ENCODE measurements at regions not wholly inside any gene's neighbourhood (a gene's known extent, or its start where the extent isn't known, plus 50 kb on each side); places are given as distances from the start of the nearest gene placed in this dataset.

DNA sequence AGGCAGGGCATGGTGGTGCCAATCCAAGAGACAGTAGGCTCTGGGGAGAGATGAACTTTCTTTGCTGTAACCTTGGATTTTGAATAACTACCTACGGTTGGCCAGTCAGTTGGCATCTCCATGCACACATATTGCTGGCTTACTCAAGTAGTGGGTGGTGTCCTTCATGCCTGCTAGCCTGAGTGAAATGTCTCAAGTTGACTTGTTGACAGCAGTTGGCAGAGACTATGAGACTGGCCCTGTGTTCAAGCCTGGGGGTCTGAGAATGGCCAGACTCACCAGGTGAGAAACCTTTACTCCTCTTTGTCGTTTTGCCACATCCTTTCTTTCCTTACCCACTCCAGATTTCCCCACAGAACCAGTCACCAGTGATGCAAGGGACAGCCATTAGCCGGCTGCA is 173.3 kb downstream of the MID1IP1 start:
- TF ChIP-seq, protein P1, sequence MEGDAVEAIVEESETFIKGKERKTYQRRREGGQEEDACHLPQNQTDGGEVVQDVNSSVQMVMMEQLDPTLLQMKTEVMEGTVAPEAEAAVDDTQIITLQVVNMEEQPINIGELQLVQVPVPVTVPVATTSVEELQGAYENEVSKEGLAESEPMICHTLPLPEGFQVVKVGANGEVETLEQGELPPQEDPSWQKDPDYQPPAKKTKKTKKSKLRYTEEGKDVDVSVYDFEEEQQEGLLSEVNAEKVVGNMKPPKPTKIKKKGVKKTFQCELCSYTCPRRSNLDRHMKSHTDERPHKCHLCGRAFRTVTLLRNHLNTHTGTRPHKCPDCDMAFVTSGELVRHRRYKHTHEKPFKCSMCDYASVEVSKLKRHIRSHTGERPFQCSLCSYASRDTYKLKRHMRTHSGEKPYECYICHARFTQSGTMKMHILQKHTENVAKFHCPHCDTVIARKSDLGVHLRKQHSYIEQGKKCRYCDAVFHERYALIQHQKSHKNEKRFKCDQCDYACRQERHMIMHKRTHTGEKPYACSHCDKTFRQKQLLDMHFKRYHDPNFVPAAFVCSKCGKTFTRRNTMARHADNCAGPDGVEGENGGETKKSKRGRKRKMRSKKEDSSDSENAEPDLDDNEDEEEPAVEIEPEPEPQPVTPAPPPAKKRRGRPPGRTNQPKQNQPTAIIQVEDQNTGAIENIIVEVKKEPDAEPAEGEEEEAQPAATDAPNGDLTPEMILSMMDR (IDR thresholded peaks at IDR 0.05; ENCODE audit: extremely low read depth, missing control alignments), result no peak
- DNase-seq (ENCODE audit: low spot score), result no peak

DNA sequence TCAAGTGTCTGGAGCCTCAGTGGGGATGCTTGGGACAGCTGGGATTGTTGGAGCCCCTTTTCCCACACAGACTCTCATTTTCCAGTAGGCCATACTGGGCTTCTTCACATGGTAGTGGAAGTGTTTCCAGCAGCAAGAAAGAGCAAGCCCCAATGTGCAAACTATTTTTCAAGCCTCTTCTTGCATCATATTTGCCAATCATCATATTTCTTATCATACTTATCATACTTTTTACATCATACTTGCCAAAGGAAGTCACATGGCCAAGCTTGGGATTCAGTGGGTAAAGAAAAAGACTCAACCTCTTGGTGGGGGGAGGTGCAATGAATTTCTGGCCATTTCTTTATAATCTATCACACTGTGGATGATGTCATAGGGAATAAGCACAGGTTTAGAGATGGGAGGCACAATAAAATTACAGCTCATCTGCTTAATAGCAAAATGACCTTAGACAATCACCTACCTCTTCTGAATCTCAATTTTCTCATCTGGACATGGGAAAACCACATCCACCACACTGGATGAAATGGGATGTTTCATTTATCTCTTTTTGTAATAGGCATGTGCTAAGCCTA is 174.2 kb downstream of the MID1IP1 start:
- TF ChIP-seq, protein P1 (IDR thresholded peaks at IDR 0.05; ENCODE audit: extremely low read depth, missing control alignments), result no peak
- no peak for DNase-seq (ENCODE audit: low spot score)

DNA sequence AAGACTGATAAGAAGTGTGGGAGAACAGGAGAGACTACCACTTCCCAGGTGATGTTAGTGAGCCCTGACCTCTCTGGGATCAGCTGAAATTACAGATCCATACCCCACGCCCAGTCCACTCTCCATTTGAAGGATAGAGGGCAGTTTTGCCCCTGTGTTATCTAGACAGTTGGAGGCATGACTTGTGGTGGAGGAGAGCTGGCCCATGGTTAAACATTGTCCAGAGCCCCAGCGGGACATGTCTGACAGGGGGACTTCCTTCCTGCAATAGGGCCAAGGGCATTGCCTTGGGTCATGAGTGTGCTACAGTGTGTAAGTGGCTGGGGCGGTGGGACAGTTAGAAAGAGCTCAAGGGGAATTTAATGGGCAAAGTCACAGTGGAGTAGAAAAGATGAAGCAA is 181.1 kb downstream of the MID1IP1 start:
- no peak for DNase-seq (ENCODE audit: low spot score)
- TF ChIP-seq, protein P1 (IDR thresholded peaks at IDR 0.05; ENCODE audit: extremely low read depth, missing control alignments), result no peak

DNA sequence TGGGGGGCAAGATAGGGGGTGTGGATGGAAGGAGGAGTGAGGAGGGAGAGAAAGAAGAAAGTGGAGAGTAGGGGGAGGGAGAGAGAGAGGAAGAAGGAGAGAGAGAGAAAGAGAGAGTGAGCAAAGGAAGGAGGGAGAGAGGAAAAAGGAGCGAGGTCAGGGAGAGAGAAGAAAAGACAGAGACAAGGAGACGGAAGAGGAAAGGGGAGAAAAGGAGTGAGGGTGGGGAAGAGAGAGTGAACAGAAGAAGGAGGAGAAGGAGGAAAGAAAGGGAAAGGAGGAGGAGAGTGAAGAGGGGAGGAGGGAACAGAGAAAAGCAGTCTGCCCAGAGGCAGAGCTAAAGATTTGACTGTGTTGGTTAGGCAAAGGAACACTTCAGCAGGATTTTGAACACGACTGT is 181.6 kb downstream of the MID1IP1 start:
- TF ChIP-seq, protein P1 (IDR thresholded peaks at IDR 0.05; ENCODE audit: extremely low read depth, missing control alignments), result no peak
- no peak for DNase-seq (ENCODE audit: low spot score)

DNA sequence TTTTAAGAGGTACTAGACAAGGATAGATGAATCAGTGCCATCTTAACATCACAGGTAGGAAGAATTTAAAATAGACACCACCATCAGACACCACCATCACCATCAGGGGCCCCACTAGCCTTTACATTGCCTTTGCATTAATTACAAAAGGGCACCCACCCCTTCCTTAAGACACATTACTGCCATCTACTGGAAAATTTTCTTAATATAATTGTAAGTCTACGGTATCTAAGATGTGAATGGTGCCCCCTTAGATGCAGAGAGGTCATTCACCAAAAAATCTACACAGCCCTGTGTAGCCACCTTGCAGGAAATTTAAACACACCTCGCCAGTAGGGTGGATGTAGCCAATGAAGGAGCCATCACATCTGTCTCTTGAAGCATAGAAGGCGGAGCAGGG is 184.1 kb downstream of the MID1IP1 start:
- peak; percentile 28 for DNase-seq (ENCODE audit: low spot score)
- TF ChIP-seq, protein P1 (IDR thresholded peaks at IDR 0.05; ENCODE audit: extremely low read depth, missing control alignments), result no peak

DNA sequence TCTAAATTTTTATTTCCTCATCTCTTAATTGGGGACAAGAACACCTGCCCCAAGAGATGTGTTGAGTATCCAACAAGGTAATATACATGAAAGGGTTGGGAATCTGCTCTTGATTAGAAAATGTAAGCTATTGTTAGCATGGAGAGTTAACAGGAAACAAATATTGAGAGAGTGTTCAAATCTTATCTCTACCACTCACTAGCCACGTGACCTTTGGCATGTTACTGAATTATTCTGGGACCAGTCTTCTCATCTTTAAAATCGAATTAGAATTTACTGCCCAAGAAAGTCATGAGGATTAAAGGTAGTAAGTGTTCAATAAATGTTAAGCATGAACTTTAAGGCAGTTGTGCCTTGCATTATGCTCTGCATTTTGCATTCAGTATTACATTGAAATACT is 184.7 kb downstream of the MID1IP1 start:
- TF ChIP-seq, protein P1 (IDR thresholded peaks at IDR 0.05; ENCODE audit: extremely low read depth, missing control alignments), result no peak
- DNase-seq (ENCODE audit: low spot score), result no peak

DNA sequence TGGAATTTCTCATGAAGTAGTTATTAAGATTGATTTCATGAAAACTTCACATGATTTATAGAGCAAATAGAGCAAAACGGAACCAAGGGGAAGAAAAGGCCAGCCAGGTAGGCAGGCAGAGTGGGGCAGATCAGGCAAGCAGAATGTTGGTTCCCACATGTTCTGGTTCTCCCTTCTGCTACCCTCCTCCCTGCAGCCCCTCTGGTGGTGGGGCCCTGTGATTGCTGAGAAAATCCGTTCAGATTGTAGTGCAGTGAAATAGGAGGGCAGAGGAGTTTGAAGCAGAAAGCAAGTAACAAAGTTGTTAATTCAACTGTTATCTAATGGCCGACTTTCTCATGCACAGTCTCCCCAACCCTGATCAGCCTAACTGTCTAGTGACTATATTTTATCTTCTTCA is 185.3 kb downstream of the MID1IP1 start:
- TF ChIP-seq, protein P1 (IDR thresholded peaks at IDR 0.05; ENCODE audit: extremely low read depth, missing control alignments), result no peak
- DNase-seq (ENCODE audit: low spot score), result no peak
